ENCODE measurements at regions not wholly inside any gene's neighbourhood (a gene's known extent, or its start where the extent isn't known, plus 50 kb on each side); places are given as distances from the start of the nearest gene placed in this dataset.

GRCh38 chr3:95887114-95887513, 927.3 kb upstream of the EPHA6 start:
- no peaks in the 10 kb centered on the region for H3K9me3 ChIP-seq (ENCODE audit: control insufficient read depth, low read depth, low read length)
- no peak overlapping the region for H3K9ac ChIP-seq (ENCODE audit: control insufficient read depth, extremely low read depth, insufficient read depth, low read length)
- no peaks in the 10 kb centered on the region for H4K20me1 ChIP-seq (ENCODE audit: control insufficient read depth, extremely low read depth, insufficient read depth, low read length)
- no peaks in the 10 kb centered on the region for H3K4me1 ChIP-seq (ENCODE audit: control insufficient read depth, extremely low read depth, insufficient read depth, low read length)
- H3K4me3 ChIP-seq (ENCODE audit: control insufficient read depth in 2 of 3, extremely low read depth in 1 of 3, insufficient read depth in 2 of 3, low read depth in 1 of 3, low read length in 3 of 3), result no peak overlapping the region
- dilution Hi-C loops (cut with MboI; ENCODE audit: extremely low pct_ligation_motif_present, low sequenced_read_pairs), result no loop called here
- H2AFZ ChIP-seq (ENCODE audit: control insufficient read depth, low read length), result no peak overlapping the region
- DNase-seq (ENCODE audit: low read depth, low spot score) (no peak), FAIRE-seq (no peak)
- no peaks in the 10 kb centered on the region for H3K27me3 ChIP-seq (ENCODE audit: control insufficient read depth, extremely low read depth, insufficient read depth, low read length)
- no peaks in the 10 kb centered on the region for H3K9me1 ChIP-seq (ENCODE audit: control insufficient read depth, extremely low read depth, insufficient read depth, low read length)
- no peak overlapping the region for H3K4me2 ChIP-seq (ENCODE audit: control insufficient read depth, extremely low read depth, insufficient read depth, low read depth, low read length)
- H3K79me2 ChIP-seq (ENCODE audit: control insufficient read depth, insufficient read depth, low read length), result no peaks in the 10 kb centered on the region
- H3K36me3 ChIP-seq (ENCODE audit: control insufficient read depth in 2 of 2, extremely low read depth in 1 of 2, insufficient read depth in 2 of 2, low read length in 2 of 2), result no peaks in the 10 kb centered on the region
- H3K27ac ChIP-seq (ENCODE audit: control insufficient read depth, insufficient read depth, low read length), result no peak overlapping the region
- no peak for TF ChIP-seq EZH2 (IDR thresholded peaks at IDR 0.05; ENCODE audit: low read length)
- TF ChIP-seq CTCF (optimal IDR thresholded peaks at IDR 0.05 in 1 of 3, IDR thresholded peaks at IDR 0.05 in 1 of 3, conservative IDR thresholded peaks at IDR 0.05 in 1 of 3; ENCODE audit: extremely low read depth in 1 of 3, insufficient read depth in 2 of 3, low read length in 3 of 3), result no peak

- Histone ChIP-seq H3K79me2 (ENCODE audit: control insufficient read depth, insufficient read depth, low read length) (no peaks in the 10 kb centered on the region), H3K27me3 (ENCODE audit: control insufficient read depth, extremely low read depth, insufficient read depth, low read length) (no peaks in the 10 kb centered on the region), H4K20me1 (ENCODE audit: control insufficient read depth, extremely low read depth, insufficient read depth, low read length) (no peaks in the 10 kb centered on the region), H3K27ac (ENCODE audit: control insufficient read depth, insufficient read depth, low read length) (no peak overlapping the region), H3K9me3 (ENCODE audit: control insufficient read depth, low read depth, low read length) (no peaks in the 10 kb centered on the region), H3K4me2 (ENCODE audit: control insufficient read depth, extremely low read depth, insufficient read depth, low read depth, low read length) (no peak overlapping the region), H3K9me1 (ENCODE audit: control insufficient read depth, extremely low read depth, insufficient read depth, low read length) (no peaks in the 10 kb centered on the region), H3K9ac (ENCODE audit: control insufficient read depth, extremely low read depth, insufficient read depth, low read length) (no peak overlapping the region), H3K36me3 (ENCODE audit: control insufficient read depth in 2 of 2, extremely low read depth in 1 of 2, insufficient read depth in 2 of 2, low read length in 2 of 2) (no peaks in the 10 kb centered on the region), H2AFZ (ENCODE audit: control insufficient read depth, low read length) (no peak overlapping the region), H3K4me3 (ENCODE audit: control insufficient read depth in 2 of 3, extremely low read depth in 1 of 3, insufficient read depth in 2 of 3, low read depth in 1 of 3, low read length in 3 of 3) (no peak overlapping the region), H3K4me1 (ENCODE audit: control insufficient read depth, extremely low read depth, insufficient read depth, low read length) (no peaks in the 10 kb centered on the region)
- dilution Hi-C loops (cut with MboI; ENCODE audit: extremely low pct_ligation_motif_present, low sequenced_read_pairs), result no loop called here
- TF ChIP-seq EZH2 (IDR thresholded peaks at IDR 0.05; ENCODE audit: low read length) (no peak), CTCF (optimal IDR thresholded peaks at IDR 0.05 in 1 of 3, IDR thresholded peaks at IDR 0.05 in 1 of 3, conservative IDR thresholded peaks at IDR 0.05 in 1 of 3; ENCODE audit: extremely low read depth in 1 of 3, insufficient read depth in 2 of 3, low read length in 3 of 3) (no peak)
- FAIRE-seq (no peak), DNase-seq (ENCODE audit: low read depth, low spot score) (no peak)
These were observed 919.6 kb upstream of the EPHA6 start for GRCh38 chr3:95894820-95895219.

Data from keratinocyte (primary cell).